ENCODE measurements at regions not wholly inside any gene's neighbourhood (a gene's known extent, or its start where the extent isn't known, plus 50 kb on each side); places are given as distances from the start of the nearest gene placed in this dataset.

GRCh38 chr9:88065619-88066018 is 72.7 kb downstream of the SPATA31C2 start:
- peak; percentile 86 for FAIRE-seq
- peak overlapping the region in 1 of 2 donors; percentile 47 for H3K27ac ChIP-seq (ENCODE audit: low read depth in 2 of 2, low read length in 2 of 2)

GRCh38 chr9:88064554-88064953 is 73.7 kb downstream of the SPATA31C2 start:
- Histone ChIP-seq H3K36me3 (ENCODE audit: control insufficient read depth in 2 of 3, insufficient read depth in 3 of 3, low read length in 3 of 3) (no peaks in the 10 kb centered on the region), H3K9me3 (ENCODE audit: control insufficient read depth in 2 of 3, insufficient read depth in 1 of 3, low read length in 3 of 3) (no peaks in the 10 kb centered on the region), H3K4me1 (ENCODE audit: control insufficient read depth in 2 of 3, insufficient read depth in 2 of 3, low read depth in 1 of 3, low read length in 3 of 3) (no peaks in the 10 kb centered on the region), H3K27ac (ENCODE audit: low read depth in 2 of 2, low read length in 2 of 2) (no peak overlapping the region), H3K4me3 (ENCODE audit: low read length in 3 of 3) (no peak overlapping the region), H3K9ac (ENCODE audit: low read length in 3 of 3) (no peak overlapping the region), H3K27me3 (ENCODE audit: control insufficient read depth, insufficient read depth, low read length) (no peaks in the 10 kb centered on the region)
- intact Hi-C loops (cut with DNase I): no loop called here
- FAIRE-seq (no peak), DNase-seq (no peak)
- no peak for TF ChIP-seq CTCF (IDR thresholded peaks at IDR 0.05; ENCODE audit: borderline replicate concordance, extremely low read depth, insufficient read depth)

More at GRCh38 chr9:88065619-88066018, 72.7 kb downstream of the SPATA31C2 start:
- DNase-seq: peak in 1 of 5 donors; percentile 18
- Histone ChIP-seq H3K36me3 (ENCODE audit: control insufficient read depth in 2 of 3, insufficient read depth in 3 of 3, low read length in 3 of 3) (no peaks in the 10 kb centered on the region), H3K4me3 (ENCODE audit: low read length in 3 of 3) (no peak overlapping the region), H3K4me1 (ENCODE audit: control insufficient read depth in 2 of 3, insufficient read depth in 2 of 3, low read depth in 1 of 3, low read length in 3 of 3) (no peaks in the 10 kb centered on the region), H3K9ac (ENCODE audit: low read length in 3 of 3) (no peak overlapping the region), H3K27me3 (ENCODE audit: control insufficient read depth, insufficient read depth, low read length) (no peaks in the 10 kb centered on the region), H3K9me3 (ENCODE audit: control insufficient read depth in 2 of 3, insufficient read depth in 1 of 3, low read length in 3 of 3) (no peaks in the 10 kb centered on the region)
- intact Hi-C loops (cut with DNase I): no loop called here
- TF ChIP-seq CTCF (IDR thresholded peaks at IDR 0.05; ENCODE audit: borderline replicate concordance, extremely low read depth, insufficient read depth): no peak

GRCh38 chr9:88060746-88061145 is 77.5 kb downstream of the SPATA31C2 start:
- TF ChIP-seq CTCF (IDR thresholded peaks at IDR 0.05; ENCODE audit: borderline replicate concordance, extremely low read depth, insufficient read depth): no peak
- no peaks in the 10 kb centered on the region for H3K9me3 ChIP-seq (ENCODE audit: control insufficient read depth in 2 of 3, insufficient read depth in 1 of 3, low read length in 3 of 3)
- H3K27ac ChIP-seq (ENCODE audit: low read depth in 2 of 2, low read length in 2 of 2): no peak overlapping the region
- DNase-seq (no peak), FAIRE-seq (no peak)
- H3K36me3 ChIP-seq (ENCODE audit: control insufficient read depth in 2 of 3, insufficient read depth in 3 of 3, low read length in 3 of 3): no peaks in the 10 kb centered on the region
- H3K27me3 ChIP-seq (ENCODE audit: control insufficient read depth, insufficient read depth, low read length): no peaks in the 10 kb centered on the region
- intact Hi-C loops (cut with DNase I): no loop called here
- H3K9ac ChIP-seq (ENCODE audit: low read length in 3 of 3): no peak overlapping the region
- H3K4me1 ChIP-seq (ENCODE audit: control insufficient read depth in 2 of 3, insufficient read depth in 2 of 3, low read depth in 1 of 3, low read length in 3 of 3): no peaks in the 10 kb centered on the region
- no peak overlapping the region for H3K4me3 ChIP-seq (ENCODE audit: low read length in 3 of 3)

- H3K9ac ChIP-seq (ENCODE audit: low read length in 3 of 3): no peak overlapping the region
- TF ChIP-seq CTCF (IDR thresholded peaks at IDR 0.05; ENCODE audit: borderline replicate concordance, extremely low read depth, insufficient read depth): no peak
- no peak overlapping the region for H3K27ac ChIP-seq (ENCODE audit: low read depth in 2 of 2, low read length in 2 of 2)
- H3K4me1 ChIP-seq (ENCODE audit: control insufficient read depth in 2 of 3, insufficient read depth in 2 of 3, low read depth in 1 of 3, low read length in 3 of 3): no peaks in the 10 kb centered on the region
- H3K27me3 ChIP-seq (ENCODE audit: control insufficient read depth, insufficient read depth, low read length): no peaks in the 10 kb centered on the region
- intact Hi-C loops (cut with DNase I): no loop called here
- no peak overlapping the region for H3K4me3 ChIP-seq (ENCODE audit: low read length in 3 of 3)
- no peaks in the 10 kb centered on the region for H3K9me3 ChIP-seq (ENCODE audit: control insufficient read depth in 2 of 3, insufficient read depth in 1 of 3, low read length in 3 of 3)
- DNase-seq: no peak
- no peak for FAIRE-seq
- no peaks in the 10 kb centered on the region for H3K36me3 ChIP-seq (ENCODE audit: control insufficient read depth in 2 of 3, insufficient read depth in 3 of 3, low read length in 3 of 3)
Observed at GRCh38 chr9:88059469-88059868, 78.8 kb downstream of the SPATA31C2 start.

All from kidney (tissue), 13 donors.